ENCODE measurements at regions not wholly inside any gene's neighbourhood (a gene's known extent, or its start where the extent isn't known, plus 50 kb on each side); places are given as distances from the start of the nearest gene placed in this dataset.

DNA sequence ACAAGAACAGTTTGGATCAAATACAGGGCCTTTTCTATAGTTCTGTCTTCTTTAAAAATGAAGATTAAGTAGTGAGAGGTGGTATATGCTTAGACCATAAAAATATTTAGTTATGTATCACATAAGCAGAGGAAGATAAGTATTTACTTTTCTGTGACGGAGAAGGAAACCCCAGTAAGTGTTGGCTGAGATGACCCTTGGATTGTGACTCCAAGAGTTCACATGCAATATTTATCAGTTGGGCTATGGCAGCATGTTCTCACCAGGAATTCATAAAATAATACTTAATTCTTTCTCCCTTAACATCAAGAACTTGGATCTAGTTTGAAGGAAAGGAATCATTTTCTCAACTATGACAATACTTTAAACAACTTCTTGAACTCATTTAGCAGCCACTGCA lies 98.4 kb upstream of the TBX18 start:
- TF ChIP-seq, protein P1, sequence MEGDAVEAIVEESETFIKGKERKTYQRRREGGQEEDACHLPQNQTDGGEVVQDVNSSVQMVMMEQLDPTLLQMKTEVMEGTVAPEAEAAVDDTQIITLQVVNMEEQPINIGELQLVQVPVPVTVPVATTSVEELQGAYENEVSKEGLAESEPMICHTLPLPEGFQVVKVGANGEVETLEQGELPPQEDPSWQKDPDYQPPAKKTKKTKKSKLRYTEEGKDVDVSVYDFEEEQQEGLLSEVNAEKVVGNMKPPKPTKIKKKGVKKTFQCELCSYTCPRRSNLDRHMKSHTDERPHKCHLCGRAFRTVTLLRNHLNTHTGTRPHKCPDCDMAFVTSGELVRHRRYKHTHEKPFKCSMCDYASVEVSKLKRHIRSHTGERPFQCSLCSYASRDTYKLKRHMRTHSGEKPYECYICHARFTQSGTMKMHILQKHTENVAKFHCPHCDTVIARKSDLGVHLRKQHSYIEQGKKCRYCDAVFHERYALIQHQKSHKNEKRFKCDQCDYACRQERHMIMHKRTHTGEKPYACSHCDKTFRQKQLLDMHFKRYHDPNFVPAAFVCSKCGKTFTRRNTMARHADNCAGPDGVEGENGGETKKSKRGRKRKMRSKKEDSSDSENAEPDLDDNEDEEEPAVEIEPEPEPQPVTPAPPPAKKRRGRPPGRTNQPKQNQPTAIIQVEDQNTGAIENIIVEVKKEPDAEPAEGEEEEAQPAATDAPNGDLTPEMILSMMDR (IDR thresholded peaks at IDR 0.05; ENCODE audit: borderline replicate concordance, insufficient read depth, low read depth, low read length): no peak
- H3K4me3 ChIP-seq (ENCODE audit: low read depth, low read length): no peak overlapping the region

DNA sequence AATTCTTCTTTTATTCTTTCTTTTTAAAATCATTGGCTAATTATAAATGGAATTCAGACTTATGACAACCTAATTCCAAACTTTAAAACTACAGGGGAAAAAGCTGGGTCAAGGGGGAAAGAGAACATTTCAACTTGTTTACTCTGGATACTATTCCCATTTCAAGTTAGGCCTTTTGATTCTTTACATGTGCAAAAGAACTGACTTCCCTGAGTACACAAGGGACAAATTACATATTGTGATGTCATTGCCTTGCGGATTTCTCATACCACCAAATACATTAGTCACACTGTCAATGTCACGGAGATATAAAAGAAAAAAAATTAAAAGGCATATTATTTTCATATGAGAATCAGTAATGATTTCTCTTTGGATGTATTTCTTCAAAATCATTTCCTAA lies 96.5 kb upstream of the TBX18 start:
- TF ChIP-seq, protein P1 (IDR thresholded peaks at IDR 0.05; ENCODE audit: borderline replicate concordance, insufficient read depth, low read depth, low read length): no peak

DNA sequence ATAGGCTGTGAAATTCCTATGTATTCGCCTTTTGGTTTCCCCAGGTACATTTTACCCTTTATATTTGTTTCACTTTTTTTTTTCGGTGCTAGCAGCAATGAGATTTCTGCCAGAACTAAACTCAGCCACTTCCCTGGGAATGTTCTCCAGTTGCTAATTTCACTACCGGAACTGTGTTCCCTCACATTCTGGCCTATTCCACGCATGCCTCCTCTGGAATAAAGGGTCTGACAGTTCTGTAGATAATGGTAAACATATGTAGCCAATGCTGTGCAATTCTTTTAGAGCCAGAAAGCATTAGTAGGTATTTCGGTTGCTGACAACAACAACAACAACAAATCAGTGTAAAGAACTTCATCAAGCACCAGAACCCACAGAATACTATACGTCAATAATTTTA lies 96.1 kb upstream of the TBX18 start:
- H3K4me3 ChIP-seq (ENCODE audit: low read depth, low read length): no peak overlapping the region
- TF ChIP-seq, protein P1 (IDR thresholded peaks at IDR 0.05; ENCODE audit: borderline replicate concordance, insufficient read depth, low read depth, low read length): no peak

More for the DNA sequence above, 96.5 kb upstream of the TBX18 start:
- no peak overlapping the region for H3K4me3 ChIP-seq (ENCODE audit: low read depth, low read length)

DNA sequence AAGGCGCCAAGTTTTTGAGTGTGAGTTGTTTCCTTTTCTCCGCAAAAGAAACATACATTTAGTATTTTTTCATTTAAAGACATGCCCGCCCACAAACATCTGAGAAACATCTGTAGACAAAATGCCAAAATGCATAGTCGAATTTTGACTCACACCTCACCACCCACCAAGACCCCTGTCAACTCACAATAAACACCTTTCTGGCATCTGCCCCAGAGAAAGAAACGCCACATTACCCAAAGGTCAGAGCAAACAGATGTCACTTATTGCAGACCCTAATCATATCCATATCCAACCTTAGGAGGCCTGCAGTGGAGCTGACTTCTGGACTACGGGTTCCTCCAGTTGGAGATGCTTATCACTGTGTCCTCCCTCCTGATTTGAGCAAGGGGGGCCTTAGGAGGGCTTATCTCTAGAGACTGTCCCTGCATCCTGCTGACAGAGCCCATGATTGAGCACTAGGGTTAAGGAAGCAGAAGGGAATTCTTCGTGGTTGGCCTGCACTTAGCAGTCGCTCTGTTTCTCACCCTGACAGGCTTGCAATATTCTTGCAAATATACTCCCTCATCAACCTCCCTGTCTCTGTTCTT lies 90.5 kb upstream of the TBX18 start:
- TF ChIP-seq, protein P1 (IDR thresholded peaks at IDR 0.05; ENCODE audit: borderline replicate concordance, insufficient read depth, low read depth, low read length): no peak
- no peak overlapping the region for H3K4me3 ChIP-seq (ENCODE audit: low read depth, low read length)

DNA sequence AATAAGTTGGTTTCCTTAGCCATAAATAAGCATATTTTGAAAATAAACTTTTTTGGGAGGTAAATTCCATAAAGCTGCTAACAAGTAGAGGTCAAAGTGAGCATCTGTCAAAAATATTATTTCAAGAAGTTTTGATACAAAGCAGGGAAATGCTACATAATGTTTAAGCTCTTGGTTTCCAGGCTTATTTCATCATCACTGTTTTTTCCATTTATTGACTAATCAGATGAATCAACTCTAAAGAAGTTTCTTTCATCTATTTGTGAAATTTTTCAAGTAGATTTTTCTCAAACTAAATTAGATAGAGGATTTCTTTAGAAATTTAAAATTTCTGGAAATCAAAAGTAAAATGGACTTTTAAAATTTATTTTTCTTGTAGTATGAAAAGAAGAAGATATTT lies 89.5 kb upstream of the TBX18 start:
- TF ChIP-seq, protein P1 (IDR thresholded peaks at IDR 0.05; ENCODE audit: borderline replicate concordance, insufficient read depth, low read depth, low read length): no peak
- no peak overlapping the region for H3K4me3 ChIP-seq (ENCODE audit: low read depth, low read length)

DNA sequence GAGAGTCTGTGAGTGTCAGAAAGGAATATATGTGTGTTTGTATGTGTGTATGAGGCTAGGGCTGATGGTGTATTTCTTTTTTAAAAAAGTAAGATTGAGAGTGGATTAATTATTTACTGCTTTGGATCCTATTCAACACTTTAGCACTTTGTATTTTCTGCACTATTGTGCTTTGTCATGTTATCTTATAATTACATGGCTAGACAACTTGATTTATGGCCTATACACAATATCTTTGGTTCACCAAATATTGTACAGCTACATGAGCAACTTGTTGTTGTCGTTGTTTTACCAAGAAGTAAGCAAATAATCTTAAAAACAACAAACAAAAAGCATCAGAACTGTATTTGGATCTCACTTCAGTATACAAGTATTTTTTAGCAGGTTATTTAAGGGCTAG lies 84.6 kb upstream of the TBX18 start:
- no peak overlapping the region for H3K4me3 ChIP-seq (ENCODE audit: low read depth, low read length)
- TF ChIP-seq, protein P1 (IDR thresholded peaks at IDR 0.05; ENCODE audit: borderline replicate concordance, insufficient read depth, low read depth, low read length): no peak

DNA sequence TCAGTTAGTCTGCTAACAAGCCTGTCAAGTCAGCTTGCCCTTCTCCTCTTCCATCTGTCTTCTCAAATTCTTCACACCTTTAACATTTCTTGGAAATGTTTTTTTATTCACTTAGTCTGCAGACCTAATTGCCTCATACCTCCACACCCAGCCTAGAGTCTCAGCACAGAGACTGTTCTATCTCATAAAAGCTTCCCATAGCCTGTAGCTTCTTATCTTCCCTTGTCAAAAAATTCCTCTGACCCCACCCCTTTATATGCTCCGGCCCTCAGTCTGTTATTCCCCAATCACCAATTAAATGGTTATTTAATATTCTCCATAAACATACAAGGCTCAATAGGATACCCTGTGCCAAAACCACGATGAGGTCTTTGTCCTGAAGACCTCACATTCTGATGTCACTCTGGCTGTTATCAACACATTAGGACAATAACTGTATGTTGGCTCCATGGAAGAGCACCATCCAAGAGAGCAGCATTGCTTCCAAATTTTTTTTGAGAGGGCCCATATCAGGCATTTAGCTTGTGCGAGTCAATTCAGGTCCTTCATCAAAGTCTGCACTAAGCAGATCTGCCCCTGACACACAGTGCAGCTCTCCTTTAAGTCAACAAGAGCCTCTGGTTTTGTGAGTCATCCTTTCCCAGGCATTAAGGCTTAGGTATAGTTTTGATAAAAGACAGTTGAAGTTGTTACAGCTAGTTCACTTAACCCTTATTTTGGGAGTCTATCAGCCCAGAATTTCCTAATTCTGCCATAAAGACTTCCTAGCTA lies 83.2 kb upstream of the TBX18 start:
- TF ChIP-seq, protein P1 (IDR thresholded peaks at IDR 0.05; ENCODE audit: borderline replicate concordance, insufficient read depth, low read depth, low read length): no peak

More for the DNA sequence above, 83.2 kb upstream of the TBX18 start:
- no peak overlapping the region for H3K4me3 ChIP-seq (ENCODE audit: low read depth, low read length)
